KMS-11 (cell line): ENCODE measurements at regions not wholly inside any gene's neighbourhood (a gene's known extent, or its start where the extent isn't known, plus 50 kb on each side); places are given as distances from the start of the nearest gene placed in this dataset.

Source experiments
- H2AFZ ChIP-seq: fragments of 200-600 bp; sonication (generic); 2 replicates; pipeline ENCODE4 v1.6.1; 2016; ENCODE audit warnings: antibody characterized with exemption, mixed run types, low read depth
- H3K27ac ChIP-seq: fragments of 200-600 bp; sonication (generic); 2 replicates; pipeline ENCODE4 v1.6.1; 2016; ENCODE audit warnings: mild to moderate bottlenecking, mixed run types
- H3K27me3 ChIP-seq: fragments of 200-600 bp; sonication (generic); 2 replicates; pipeline ENCODE4 v1.6.1; 2017; ENCODE audit warnings: mild to moderate bottlenecking, low read depth, mixed run types, moderate library complexity; ENCODE audit not compliant: insufficient read depth
- H3K36me3 ChIP-seq: fragments of 200-600 bp; sonication (generic); 2 replicates; pipeline ENCODE4 v1.6.1; 2017; ENCODE audit warnings: mild to moderate bottlenecking, mixed run types; ENCODE audit not compliant: insufficient read depth
- H3K4me1 ChIP-seq: fragments of 200-600 bp; sonication (generic); 2 replicates; pipeline ENCODE4 v1.6.1; 2016; ENCODE audit warnings: mild to moderate bottlenecking, low read depth, mixed run types; ENCODE audit not compliant: poor library complexity, severe bottlenecking
- H3K4me2 ChIP-seq: fragments of 200-600 bp; sonication (generic); 2 replicates; pipeline ENCODE4 v1.7.0; 2016; ENCODE audit warnings: mild to moderate bottlenecking, mixed run types
- H3K4me3 ChIP-seq: fragments of 200-600 bp; sonication (generic); IDR thresholded peaks from 2 replicates; pipeline ENCODE4 v1.6.1; 2017; ENCODE audit warnings: low read depth, low read length, mixed read lengths; ENCODE audit not compliant: insufficient read depth
- H3K79me2 ChIP-seq: fragments of 200-600 bp; sonication (generic); 2 replicates; pipeline ENCODE4 v1.6.1; 2016; ENCODE audit warnings: low read depth, mixed run types; ENCODE audit not compliant: insufficient read depth
- H3K9ac ChIP-seq: fragments of 200-600 bp; sonication (generic); 2 replicates; pipeline ENCODE4 v1.6.1; 2016; ENCODE audit warnings: mild to moderate bottlenecking, mixed run types
- H4K20me1 ChIP-seq: fragments of 200-600 bp; sonication (generic); 2 replicates; pipeline ENCODE4 v1.6.1; 2016; ENCODE audit warnings: mild to moderate bottlenecking, mixed run types; ENCODE audit not compliant: insufficient read depth
- TF ChIP-seq, protein P1 (sequence below): fragments of 200-600 bp; sonication (generic); conservative IDR thresholded peaks from 2 replicates; pipeline ENCODE4 v1.6.1; 2017; ENCODE audit warnings: low read depth, mild to moderate bottlenecking, antibody characterized with exemption, low read length, moderate library complexity, mixed read lengths

DNA sequence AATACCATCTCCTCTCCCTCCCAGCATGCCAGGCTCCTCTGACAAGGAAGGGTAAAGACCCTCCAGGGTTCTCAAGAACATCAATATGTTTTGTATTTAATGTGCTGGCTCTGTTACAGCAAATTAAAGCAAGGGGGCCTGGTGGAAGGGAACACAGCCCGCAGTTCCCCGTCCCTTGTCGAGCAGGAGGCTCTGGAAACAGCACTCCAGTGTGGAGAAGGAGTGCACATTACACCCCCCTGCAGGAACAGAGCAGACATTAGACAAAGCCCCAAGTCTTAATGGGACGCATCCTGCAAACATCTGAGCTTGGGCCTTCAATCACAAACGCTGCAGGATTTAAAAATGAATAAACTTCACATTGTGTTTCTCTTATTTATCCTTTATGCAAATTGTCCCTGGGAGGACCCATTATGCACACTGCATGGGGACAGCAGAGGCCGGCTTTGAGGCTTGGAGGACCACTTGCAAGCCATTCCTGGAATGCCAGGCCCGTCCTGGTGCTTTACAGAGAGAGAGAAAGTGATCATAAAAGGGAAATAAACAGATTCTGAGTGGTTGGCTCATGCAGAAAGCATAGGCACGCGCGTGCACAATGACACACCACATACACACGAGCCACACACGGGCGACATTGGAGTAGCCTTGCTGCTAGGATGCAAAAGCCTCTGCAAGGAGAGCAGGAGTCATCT is 328.7 kb downstream of the SMAD2 start:
- Histone ChIP-seq H3K27ac (no peak overlapping the region), H3K4me1 (no peaks in the 10 kb centered on the region), H3K36me3 (no peaks in the 10 kb centered on the region), H2AFZ (no peak overlapping the region), H3K4me3 (no peak overlapping the region), H3K27me3 (no peaks in the 10 kb centered on the region), H3K79me2 (no peaks in the 10 kb centered on the region), H4K20me1 (no peaks in the 10 kb centered on the region), H3K9ac (no peak overlapping the region), H3K4me2 (no peak overlapping the region)
- TF ChIP-seq, protein P1, sequence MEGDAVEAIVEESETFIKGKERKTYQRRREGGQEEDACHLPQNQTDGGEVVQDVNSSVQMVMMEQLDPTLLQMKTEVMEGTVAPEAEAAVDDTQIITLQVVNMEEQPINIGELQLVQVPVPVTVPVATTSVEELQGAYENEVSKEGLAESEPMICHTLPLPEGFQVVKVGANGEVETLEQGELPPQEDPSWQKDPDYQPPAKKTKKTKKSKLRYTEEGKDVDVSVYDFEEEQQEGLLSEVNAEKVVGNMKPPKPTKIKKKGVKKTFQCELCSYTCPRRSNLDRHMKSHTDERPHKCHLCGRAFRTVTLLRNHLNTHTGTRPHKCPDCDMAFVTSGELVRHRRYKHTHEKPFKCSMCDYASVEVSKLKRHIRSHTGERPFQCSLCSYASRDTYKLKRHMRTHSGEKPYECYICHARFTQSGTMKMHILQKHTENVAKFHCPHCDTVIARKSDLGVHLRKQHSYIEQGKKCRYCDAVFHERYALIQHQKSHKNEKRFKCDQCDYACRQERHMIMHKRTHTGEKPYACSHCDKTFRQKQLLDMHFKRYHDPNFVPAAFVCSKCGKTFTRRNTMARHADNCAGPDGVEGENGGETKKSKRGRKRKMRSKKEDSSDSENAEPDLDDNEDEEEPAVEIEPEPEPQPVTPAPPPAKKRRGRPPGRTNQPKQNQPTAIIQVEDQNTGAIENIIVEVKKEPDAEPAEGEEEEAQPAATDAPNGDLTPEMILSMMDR: no peak

DNA sequence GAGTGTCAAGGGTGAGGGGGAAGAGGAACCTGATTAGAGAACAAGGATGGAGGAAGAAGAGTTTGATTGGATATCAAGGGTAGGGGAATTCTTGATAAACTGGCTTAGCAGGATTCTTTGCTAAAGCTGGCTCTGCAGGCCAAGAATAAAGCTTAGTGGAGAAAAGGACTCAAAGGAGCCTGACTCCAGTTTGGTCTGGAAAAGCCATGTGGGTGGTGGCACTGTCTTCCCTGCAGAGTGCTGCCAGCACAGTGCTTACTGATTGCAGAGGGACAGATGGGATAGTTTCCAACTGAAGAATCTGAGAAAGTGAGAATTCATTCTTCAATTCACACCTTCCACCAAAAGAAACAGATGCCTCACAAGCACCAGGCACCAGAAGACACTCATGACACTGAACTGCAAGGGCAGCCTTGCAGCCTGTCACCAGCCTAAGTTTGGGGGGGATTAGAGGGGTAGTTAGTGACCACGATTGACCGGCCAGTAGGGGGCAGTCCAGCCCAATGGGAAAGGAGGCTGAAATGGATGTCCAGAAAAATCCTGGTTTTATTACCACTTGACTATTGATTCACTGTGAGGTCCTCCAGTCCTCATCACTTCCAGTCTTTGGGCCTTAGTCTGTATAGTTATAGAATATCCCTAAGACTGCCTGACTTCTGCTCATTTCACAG is 334.5 kb downstream of the SMAD2 start:
- Histone ChIP-seq H2AFZ (no peak overlapping the region), H3K9ac (no peak overlapping the region), H3K4me1 (no peaks in the 10 kb centered on the region), H3K27me3 (no peaks in the 10 kb centered on the region), H3K4me2 (no peak overlapping the region), H3K79me2 (no peaks in the 10 kb centered on the region), H3K4me3 (no peak overlapping the region), H4K20me1 (no peaks in the 10 kb centered on the region), H3K27ac (no peak overlapping the region), H3K36me3 (no peaks in the 10 kb centered on the region)
- TF ChIP-seq, protein P1: peak; percentile 64

DNA sequence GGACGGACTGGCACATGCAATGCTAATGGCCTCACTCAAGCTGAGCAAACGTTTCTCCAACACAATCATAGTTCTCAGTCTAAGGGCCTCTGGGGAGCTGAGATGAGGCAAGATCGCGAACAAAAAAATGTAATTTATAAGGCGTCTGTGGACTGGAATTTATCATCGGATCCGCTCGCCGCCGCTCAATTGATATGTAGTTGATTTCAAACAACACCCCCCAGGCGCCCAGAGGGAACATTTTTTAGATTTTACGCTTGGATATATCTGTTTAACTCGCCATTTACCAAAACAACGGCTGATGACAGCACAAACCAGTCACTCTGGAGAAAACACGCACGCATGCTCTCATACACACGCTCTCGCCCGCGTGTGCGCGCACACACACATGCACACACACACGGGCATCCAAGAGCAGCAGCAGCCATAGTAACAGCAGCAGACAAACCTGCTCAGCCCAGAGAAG is 335.8 kb downstream of the SMAD2 start:
- Histone ChIP-seq H2AFZ (no peak overlapping the region), H3K4me3 (no peak overlapping the region), H3K4me2 (no peak overlapping the region), H3K36me3 (no peaks in the 10 kb centered on the region), H3K79me2 (no peaks in the 10 kb centered on the region), H4K20me1 (no peaks in the 10 kb centered on the region), H3K27ac (no peak overlapping the region), H3K27me3 (no peaks in the 10 kb centered on the region; the same call in 1 of the 2 replicates), H3K9ac (no peak overlapping the region), H3K4me1 (no peaks in the 10 kb centered on the region)
- TF ChIP-seq, protein P1: no peak

DNA sequence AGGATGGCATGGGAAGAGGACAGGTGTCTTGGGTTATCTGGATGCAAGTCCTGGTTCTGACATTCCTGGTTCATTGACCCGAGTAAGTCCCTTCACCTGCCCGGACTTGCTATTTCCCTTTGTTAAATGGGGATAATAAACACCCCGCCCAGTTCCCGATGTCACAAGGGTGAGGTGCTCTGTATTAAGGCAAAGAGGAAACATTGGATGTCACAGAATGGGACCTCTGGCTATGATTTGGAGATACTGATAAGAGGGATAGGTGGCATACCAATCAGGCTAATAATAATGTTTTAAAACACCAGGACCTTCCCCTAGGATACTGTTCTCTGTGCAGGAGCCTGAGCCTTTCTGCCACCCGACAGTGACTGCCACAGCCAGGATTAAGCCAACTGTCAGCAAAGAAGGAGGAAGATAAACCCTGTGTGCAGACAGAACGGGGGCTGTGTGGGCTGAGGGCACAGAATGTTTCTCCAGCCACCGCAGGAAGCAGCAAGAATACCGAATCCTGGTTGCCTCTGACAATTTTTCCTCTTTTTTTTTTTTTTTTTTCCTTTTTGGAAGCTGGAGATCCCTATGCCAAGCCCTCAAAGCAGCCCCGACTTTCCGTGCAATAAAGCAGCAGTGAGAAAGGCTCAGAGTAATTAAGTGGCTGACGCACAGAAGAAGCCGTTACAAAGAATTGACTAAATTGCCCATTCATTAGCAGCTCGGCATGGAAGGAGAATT is 336.6 kb downstream of the SMAD2 start:
- Histone ChIP-seq H3K4me2 (no peak overlapping the region), H3K36me3 (no peaks in the 10 kb centered on the region), H3K9ac (no peak overlapping the region), H3K4me1 (no peaks in the 10 kb centered on the region), H3K27ac (no peak overlapping the region), H4K20me1 (no peaks in the 10 kb centered on the region), H3K4me3 (no peak overlapping the region), H3K79me2 (no peaks in the 10 kb centered on the region), H2AFZ (no peak overlapping the region), H3K27me3 (no peaks in the 10 kb centered on the region; the same call in 1 of the 2 replicates)
- TF ChIP-seq, protein P1: no peak
